Natural killer cell (primary cell): ENCODE measurements at regions not wholly inside any gene's neighbourhood (a gene's known extent, or its start where the extent isn't known, plus 50 kb on each side); places are given as distances from the start of the nearest gene placed in this dataset.

Experiments used
- ATAC-seq, 3 donors: fragments of 150-1000 bp in 2 of 3; fragments of 200-7000 bp in 1 of 3; cut with Tn5 transposase; 1 replicate in 1 of 3; 2 replicates in 2 of 3; pipeline ENCODE4 v1.10.0; 2021; ENCODE audit warnings: mild to moderate bottlenecking in 2 of 3, moderate library complexity in 2 of 3
- DNase-seq, 2 donors: peaks; one replicate each; pipeline versions ENCODE4 v3.0.0 to v3.0.0-alpha.2; 2013 to 2021; ENCODE audit warnings: mixed read lengths in 1 of 2
- H3K27ac ChIP-seq: one replicate; pipeline ENCODE4 v1.5.1; 2013; ENCODE audit warnings: mild to moderate bottlenecking, low read length
- H3K27me3 ChIP-seq: one replicate; pipeline ENCODE4 v1.6.1; 2013; ENCODE audit warnings: low read length; ENCODE audit not compliant: control insufficient read depth, insufficient read depth
- H3K36me3 ChIP-seq: one replicate; pipeline ENCODE4 v1.6.1; 2013; ENCODE audit warnings: low read length; ENCODE audit not compliant: control insufficient read depth, insufficient read depth
- H3K4me1 ChIP-seq: one replicate; pipeline ENCODE4 v1.6.1; 2013; ENCODE audit warnings: low read length; ENCODE audit not compliant: control insufficient read depth, insufficient read depth
- H3K4me3 ChIP-seq: one replicate; pipeline ENCODE4 v1.5.1; 2013; ENCODE audit warnings: low read length
- H3K9me3 ChIP-seq: one replicate; pipeline ENCODE4 v1.6.1; 2013; ENCODE audit warnings: low read length; ENCODE audit not compliant: control insufficient read depth, insufficient read depth
- H3K27ac Mint-ChIP-seq, 2 donors: one replicate each; pipeline ENCODE4 v1.8.0; 2022; ENCODE audit warnings: mild to moderate bottlenecking in 2 of 2, mixed read lengths in 2 of 2, moderate library complexity in 1 of 2
- H3K27me3 Mint-ChIP-seq, 2 donors: one replicate each; pipeline ENCODE4 v1.8.0; 2022; ENCODE audit warnings: low read depth in 2 of 2, mixed read lengths in 2 of 2
- H3K36me3 Mint-ChIP-seq: one replicate; pipeline ENCODE4 v1.8.0; 2022; ENCODE audit warnings: mixed read lengths
- H3K4me1 Mint-ChIP-seq, 2 donors: one replicate each; pipeline ENCODE4 v1.8.0; 2022; ENCODE audit warnings: mixed read lengths in 2 of 2
- H3K4me3 Mint-ChIP-seq: one replicate; pipeline ENCODE4 v1.8.0; 2022; ENCODE audit warnings: mild to moderate bottlenecking, moderate library complexity, mixed read lengths
- H3K9me3 Mint-ChIP-seq, 2 donors: one replicate each; pipeline ENCODE4 v1.8.0; 2022; ENCODE audit warnings: mixed read lengths in 2 of 2
- WGBS: methylation state at CpG from one replicate; pipeline ENCODE4 v1.1.7; 2013; ENCODE audit warnings: missing lambda C conversion rate; ENCODE audit not compliant: insufficient coverage; 5-methylcytosine and 5-hydroxymethylcytosine counted together
- intact Hi-C: fragments of 100-400 bp; cut with micrococcal nuclease; formaldehyde crosslinking; loops from one replicate; pipeline ENCODE4 v1.14.2; 2022
- TF ChIP-seq, protein P1 (sequence below): fragments of 200-600 bp; IDR thresholded peaks from one replicate; pipeline ENCODE4 v1.8.0; 2022; ENCODE audit warnings: antibody characterized with exemption

DNA sequence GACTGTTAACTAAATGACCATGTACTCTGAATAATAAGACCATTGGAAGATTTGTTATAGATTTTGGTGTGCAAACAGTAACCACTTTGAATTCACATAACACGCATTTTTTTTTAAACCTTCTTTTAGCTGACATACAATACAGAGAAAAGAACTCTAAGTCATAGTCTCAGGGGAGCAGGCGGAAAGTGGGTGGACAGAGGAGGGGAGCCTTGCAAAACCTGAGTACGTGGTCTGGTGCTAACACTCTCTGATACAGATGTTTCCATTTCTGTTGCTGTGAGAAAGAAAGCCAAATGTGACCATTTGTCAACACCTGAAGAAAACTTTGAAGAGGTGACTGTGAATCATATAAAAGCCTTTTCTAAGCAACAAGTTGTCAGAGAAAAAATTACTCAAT lies 151.8 kb upstream of the GCFC2 start:
- no peaks in the 10 kb centered on the region for H3K9me3 ChIP-seq
- H3K27me3 Mint-ChIP-seq: no peaks in the 10 kb centered on the region
- H3K27me3 ChIP-seq: no peaks in the 10 kb centered on the region
- H3K4me1 ChIP-seq: no peaks in the 10 kb centered on the region
- ATAC-seq (no peak), DNase-seq (no peak)
- no peaks in the 10 kb centered on the region for H3K36me3 ChIP-seq
- no peaks in the 10 kb centered on the region for H3K4me1 Mint-ChIP-seq
- no peaks in the 10 kb centered on the region for H3K36me3 Mint-ChIP-seq
- H3K9me3 Mint-ChIP-seq: peaks cover 2% of the 10 kb centered on the region in 2 donors
- no peak overlapping the region for H3K4me3 ChIP-seq
- no peak overlapping the region for H3K4me3 Mint-ChIP-seq
- no peak overlapping the region for H3K27ac Mint-ChIP-seq
- TF ChIP-seq, protein P1, sequence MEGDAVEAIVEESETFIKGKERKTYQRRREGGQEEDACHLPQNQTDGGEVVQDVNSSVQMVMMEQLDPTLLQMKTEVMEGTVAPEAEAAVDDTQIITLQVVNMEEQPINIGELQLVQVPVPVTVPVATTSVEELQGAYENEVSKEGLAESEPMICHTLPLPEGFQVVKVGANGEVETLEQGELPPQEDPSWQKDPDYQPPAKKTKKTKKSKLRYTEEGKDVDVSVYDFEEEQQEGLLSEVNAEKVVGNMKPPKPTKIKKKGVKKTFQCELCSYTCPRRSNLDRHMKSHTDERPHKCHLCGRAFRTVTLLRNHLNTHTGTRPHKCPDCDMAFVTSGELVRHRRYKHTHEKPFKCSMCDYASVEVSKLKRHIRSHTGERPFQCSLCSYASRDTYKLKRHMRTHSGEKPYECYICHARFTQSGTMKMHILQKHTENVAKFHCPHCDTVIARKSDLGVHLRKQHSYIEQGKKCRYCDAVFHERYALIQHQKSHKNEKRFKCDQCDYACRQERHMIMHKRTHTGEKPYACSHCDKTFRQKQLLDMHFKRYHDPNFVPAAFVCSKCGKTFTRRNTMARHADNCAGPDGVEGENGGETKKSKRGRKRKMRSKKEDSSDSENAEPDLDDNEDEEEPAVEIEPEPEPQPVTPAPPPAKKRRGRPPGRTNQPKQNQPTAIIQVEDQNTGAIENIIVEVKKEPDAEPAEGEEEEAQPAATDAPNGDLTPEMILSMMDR: no peak
- 86% methylated on average over 2 of the region's 3 CpGs for WGBS
- intact Hi-C loops: no loop called here
- no peak overlapping the region for H3K27ac ChIP-seq

DNA sequence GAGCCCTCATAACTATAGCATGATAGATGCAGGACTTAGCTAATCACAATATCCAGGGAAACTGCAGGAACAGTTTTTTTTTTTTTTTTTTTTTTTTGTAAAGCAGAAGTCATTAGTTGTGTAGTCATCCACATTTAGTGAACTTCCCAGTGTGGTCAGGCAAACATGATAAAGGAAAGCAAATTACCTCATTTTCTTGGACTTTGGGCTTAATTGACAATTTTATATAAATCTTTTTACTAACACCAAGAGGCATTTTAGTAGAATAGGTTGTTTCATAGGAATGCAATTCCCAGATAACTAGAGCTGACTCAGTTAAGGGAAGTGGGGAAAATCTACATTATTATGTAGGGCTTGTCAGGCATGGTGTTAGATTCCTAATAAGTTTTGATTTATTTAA lies 142.7 kb upstream of the GCFC2 start:
- TF ChIP-seq, protein P1: no peak
- peaks cover 9% of the 10 kb centered on the region for H3K36me3 Mint-ChIP-seq
- ATAC-seq: no peak
- no peaks in the 10 kb centered on the region for H3K27me3 ChIP-seq
- H3K27me3 Mint-ChIP-seq: no peaks in the 10 kb centered on the region
- no peak overlapping the region for H3K27ac ChIP-seq
- H3K4me3 Mint-ChIP-seq: no peak overlapping the region
- no peak for DNase-seq
- H3K4me3 ChIP-seq: no peak overlapping the region
- intact Hi-C loops: no loop called here
- H3K27ac Mint-ChIP-seq: no peak overlapping the region
- no peaks in the 10 kb centered on the region for H3K4me1 ChIP-seq
- H3K9me3 Mint-ChIP-seq: peaks cover 10% of the 10 kb centered on the region in 2 donors
- H3K9me3 ChIP-seq: peaks cover 4% of the 10 kb centered on the region
- H3K36me3 ChIP-seq: no peaks in the 10 kb centered on the region
- no peaks in the 10 kb centered on the region for H3K4me1 Mint-ChIP-seq

DNA sequence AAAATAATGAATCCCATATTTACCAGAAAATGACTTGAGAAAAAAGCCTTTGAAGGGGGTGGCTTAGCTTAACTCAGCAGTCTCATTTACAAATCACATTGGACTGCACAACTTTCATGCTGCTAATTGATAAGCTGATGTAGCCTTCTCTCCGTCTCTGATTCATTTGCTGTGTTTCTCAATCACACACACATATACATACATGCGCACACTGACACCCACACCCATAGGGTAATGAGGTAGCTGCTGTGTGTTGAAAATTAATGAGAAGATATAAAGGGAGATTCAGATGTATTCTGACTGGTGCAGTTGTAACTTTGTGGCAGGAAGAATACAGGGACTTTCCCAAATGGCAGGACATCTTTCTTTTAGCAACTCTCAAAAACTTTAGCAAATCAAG lies 141.9 kb upstream of the GCFC2 start:
- Mint-ChIP-seq H3K4me3 (no peak overlapping the region), H3K27ac (no peak overlapping the region), H3K4me1 (no peaks in the 10 kb centered on the region), H3K27me3 (no peaks in the 10 kb centered on the region), H3K36me3 (peaks cover 9% of the 10 kb centered on the region), H3K9me3 (peaks cover 10% of the 10 kb centered on the region in 2 donors)
- intact Hi-C loops: no loop called here
- H3K9me3 ChIP-seq: peaks cover 4% of the 10 kb centered on the region
- ATAC-seq (no peak), DNase-seq (no peak)
- H3K36me3 ChIP-seq: no peaks in the 10 kb centered on the region
- TF ChIP-seq, protein P1: no peak
- H3K4me3 ChIP-seq: no peak overlapping the region
- H3K4me1 ChIP-seq: no peaks in the 10 kb centered on the region
- whole genome bisulfite sequencing: 80% methylated on average over 1 of the region's 2 CpGs
- H3K27me3 ChIP-seq: no peaks in the 10 kb centered on the region
- no peak overlapping the region for H3K27ac ChIP-seq

DNA sequence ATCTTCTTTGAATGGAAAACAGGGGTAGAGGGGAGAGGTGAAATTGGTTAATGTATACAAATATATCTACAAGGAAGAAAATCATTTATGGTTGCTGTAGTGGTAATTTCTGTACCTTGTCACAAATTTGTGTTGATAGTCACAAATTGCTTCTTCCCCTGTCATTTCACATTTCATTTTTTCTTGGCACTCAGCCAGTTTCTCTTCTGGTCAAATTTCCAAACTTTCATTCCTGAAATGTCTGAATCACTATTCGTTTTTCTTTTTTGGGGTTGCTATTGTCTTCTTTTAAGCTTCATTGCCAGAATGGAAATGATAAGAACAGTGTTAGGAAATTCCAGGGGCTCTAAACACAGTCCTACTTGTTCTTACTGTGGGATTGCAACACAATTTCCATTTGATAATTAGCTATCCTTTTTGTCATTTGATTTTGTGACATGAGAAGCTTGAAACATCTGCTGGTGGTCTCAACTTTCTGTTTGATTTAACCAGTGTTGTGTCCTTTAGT lies 136.0 kb upstream of the GCFC2 start:
- Mint-ChIP-seq H3K27me3 (no peaks in the 10 kb centered on the region), H3K36me3 (no peaks in the 10 kb centered on the region), H3K27ac (no peak overlapping the region), H3K4me3 (no peak overlapping the region), H3K9me3 (no peaks in the 10 kb centered on the region), H3K4me1 (no peaks in the 10 kb centered on the region)
- DNase-seq (no peak), ATAC-seq (no peak)
- Histone ChIP-seq H3K9me3 (no peaks in the 10 kb centered on the region), H3K36me3 (no peaks in the 10 kb centered on the region), H3K27ac (no peak overlapping the region), H3K27me3 (no peaks in the 10 kb centered on the region), H3K4me3 (no peak overlapping the region), H3K4me1 (no peaks in the 10 kb centered on the region)
- TF ChIP-seq, protein P1: no peak
- WGBS: 44% methylated on average over 1 of the region's 1 CpG
- intact Hi-C loops: no loop called here
